ENCODE measurements at regions not wholly inside any gene's neighbourhood (a gene's known extent, or its start where the extent isn't known, plus 50 kb on each side); places are given as distances from the start of the nearest gene placed in this dataset.

DNA sequence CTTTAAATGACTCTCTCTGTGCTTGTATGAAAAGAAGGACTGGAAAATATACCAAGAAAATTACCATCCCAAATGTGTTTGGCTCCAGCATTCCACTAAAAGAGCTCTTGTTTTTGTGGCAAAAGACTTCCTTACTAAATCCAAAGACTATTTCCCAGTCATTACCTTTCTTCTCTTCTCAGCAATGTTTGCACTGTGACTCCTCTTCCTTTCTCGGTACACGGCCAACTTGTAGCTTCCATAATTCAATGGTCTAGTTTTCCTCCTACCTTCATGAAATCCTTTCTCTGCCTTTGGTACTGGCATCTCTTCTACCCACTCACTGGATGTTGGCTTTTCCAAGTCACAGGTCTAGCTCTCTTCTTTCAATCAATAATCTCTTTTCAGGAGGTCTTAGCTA, 568.5 kb upstream of the JAG1 start:
- H3K9me3 Mint-ChIP-seq: no peaks in the 10 kb centered on the region
- Histone ChIP-seq H3K79me2 (replicated peaks; ENCODE audit: insufficient read depth) (no peaks in the 10 kb centered on the region), H3K4me3 (no peak overlapping the region), H3K27ac (ENCODE audit: low read depth) (no peak overlapping the region), H4K20me1 (replicated peaks; ENCODE audit: insufficient read depth) (no peaks in the 10 kb centered on the region), H3K4me1 (ENCODE audit: insufficient read depth) (no peaks in the 10 kb centered on the region), H3K27me3 (ENCODE audit: insufficient read depth) (no peaks in the 10 kb centered on the region), H3F3A (replicated peaks; ENCODE audit: low read depth) (no peaks in the 10 kb centered on the region), H3K9me2 (ENCODE audit: insufficient read depth) (0 out of 2 replicates have a peak, but pooled peaks cover 13% of the 10 kb centered on the region), H3K36me3 (ENCODE audit: insufficient read depth) (no peaks in the 10 kb centered on the region), H2AFZ (no peak overlapping the region), H3K4me2 (no peak overlapping the region)
- DNase-seq (ENCODE audit: low spot score) (no peak), ATAC-seq (no peak)
- no peak overlapping the region for H3K27ac Mint-ChIP-seq
- H3K27me3 Mint-ChIP-seq (ENCODE audit: insufficient read depth, low read depth, poor library complexity): peaks cover 4% of the 10 kb centered on the region
- no peaks in the 10 kb centered on the region for H3K36me3 Mint-ChIP-seq (ENCODE audit: low read depth)
- TF ChIP-seq, protein P1, sequence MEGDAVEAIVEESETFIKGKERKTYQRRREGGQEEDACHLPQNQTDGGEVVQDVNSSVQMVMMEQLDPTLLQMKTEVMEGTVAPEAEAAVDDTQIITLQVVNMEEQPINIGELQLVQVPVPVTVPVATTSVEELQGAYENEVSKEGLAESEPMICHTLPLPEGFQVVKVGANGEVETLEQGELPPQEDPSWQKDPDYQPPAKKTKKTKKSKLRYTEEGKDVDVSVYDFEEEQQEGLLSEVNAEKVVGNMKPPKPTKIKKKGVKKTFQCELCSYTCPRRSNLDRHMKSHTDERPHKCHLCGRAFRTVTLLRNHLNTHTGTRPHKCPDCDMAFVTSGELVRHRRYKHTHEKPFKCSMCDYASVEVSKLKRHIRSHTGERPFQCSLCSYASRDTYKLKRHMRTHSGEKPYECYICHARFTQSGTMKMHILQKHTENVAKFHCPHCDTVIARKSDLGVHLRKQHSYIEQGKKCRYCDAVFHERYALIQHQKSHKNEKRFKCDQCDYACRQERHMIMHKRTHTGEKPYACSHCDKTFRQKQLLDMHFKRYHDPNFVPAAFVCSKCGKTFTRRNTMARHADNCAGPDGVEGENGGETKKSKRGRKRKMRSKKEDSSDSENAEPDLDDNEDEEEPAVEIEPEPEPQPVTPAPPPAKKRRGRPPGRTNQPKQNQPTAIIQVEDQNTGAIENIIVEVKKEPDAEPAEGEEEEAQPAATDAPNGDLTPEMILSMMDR (conservative IDR thresholded peaks at IDR 0.05; ENCODE audit: low read depth in 2 of 2): no peak
- TF ChIP-seq STAT1 (IDR thresholded peaks at IDR 0.05; ENCODE audit: unreplicated experiment) (no peak), JUNB (IDR thresholded peaks at IDR 0.05; ENCODE audit: unreplicated experiment) (no peak), ZNF462 (CRISPR knock-in tag; IDR thresholded peaks at IDR 0.05) (no peak), CREB1 (CRISPR knock-in tag; IDR thresholded peaks at IDR 0.05; ENCODE audit: low read depth) (no peak), NANOG (IDR thresholded peaks at IDR 0.05; ENCODE audit: borderline replicate concordance) (no peak), ZNF114 (CRISPR knock-in tag; IDR thresholded peaks at IDR 0.05) (no peak), ZNF331 (CRISPR knock-in tag; IDR thresholded peaks at IDR 0.05; ENCODE audit: low read depth) (no peak)
- no peak overlapping the region for H3K4me3 Mint-ChIP-seq
- no peaks in the 10 kb centered on the region for H3K4me1 Mint-ChIP-seq

All from GM23338 (cell line).